HG03060 (cell line): ENCODE measurements at regions not wholly inside any gene's neighbourhood (a gene's known extent, or its start where the extent isn't known, plus 50 kb on each side); places are given as distances from the start of the nearest gene placed in this dataset.
"Not testable (repeated sequence)": the region's sequence is repeated elsewhere in the genome, so short reads cannot be mapped to it uniquely, and the experiment has no call there.

ENCODE experiments used
- ATAC-seq: cut with Tn5 transposase; IDR thresholded peaks from one replicate; pipeline ENCODE4 v1.9.1; 2021; ENCODE audit warnings: low read depth, moderate number of reproducible peaks; ENCODE audit not compliant: unreplicated experiment

- no peak for ATAC-seq
Measured at GRCh38 chr5:84961193-84961592, 576.5 kb upstream of the EDIL3 start.

GRCh38 chr5:84961903-84962302 is 577.2 kb upstream of the EDIL3 start:
- no peak for ATAC-seq

GRCh38 chr5:84983093-84983492 is 598.4 kb upstream of the EDIL3 start:
- ATAC-seq, result no peak

GRCh38 chr5:84985148-84985547 is 600.5 kb upstream of the EDIL3 start:
- no peak for ATAC-seq

GRCh38 chr5:84986688-84987087 is 602.0 kb upstream of the EDIL3 start:
- ATAC-seq, result no peak

GRCh38 chr5:85000671-85001070 is 616.0 kb upstream of the EDIL3 start:
- no peak for ATAC-seq

GRCh38 chr5:85002026-85002425 is 617.3 kb upstream of the EDIL3 start:
- ATAC-seq, result not testable (repeated sequence)

GRCh38 chr5:85010014-85010562 is 625.4 kb upstream of the EDIL3 start:
- no peak for ATAC-seq

- no peak for ATAC-seq
Measured at GRCh38 chr5:85017261-85017660, 632.6 kb upstream of the EDIL3 start.

- ATAC-seq, result no peak
Measured at GRCh38 chr5:85030316-85031084, 645.8 kb upstream of the EDIL3 start.

GRCh38 chr5:85049020-85049419 is 664.3 kb upstream of the EDIL3 start:
- no peak for ATAC-seq

- ATAC-seq, result no peak
Measured at GRCh38 chr5:85052826-85053225, 668.1 kb upstream of the EDIL3 start.

- no peak for ATAC-seq
Measured at GRCh38 chr5:85069659-85070640, 685.3 kb upstream of the EDIL3 start.

- no peak for ATAC-seq
Measured at GRCh38 chr5:85077581-85077980, 692.9 kb upstream of the EDIL3 start.

- no peak for ATAC-seq
Measured at GRCh38 chr5:85096421-85096820, 711.7 kb upstream of the EDIL3 start.

- ATAC-seq, result no peak
Measured at GRCh38 chr5:85108471-85108870, 723.8 kb upstream of the EDIL3 start.

GRCh38 chr5:85109616-85110015 is 724.9 kb upstream of the EDIL3 start:
- ATAC-seq, result no peak

- no peak for ATAC-seq
Measured at GRCh38 chr5:85132269-85132668, 747.6 kb upstream of the EDIL3 start.

- ATAC-seq, result no peak
Measured at GRCh38 chr5:85140471-85140870, 755.8 kb upstream of the EDIL3 start.

- no peak for ATAC-seq
Measured at GRCh38 chr5:85143138-85143537, 758.5 kb upstream of the EDIL3 start.

GRCh38 chr5:85148701-85149100 is 764.0 kb upstream of the EDIL3 start:
- no peak for ATAC-seq
